Stimulated activated CD4-positive, alpha-beta T cell treated with anti-CD3 and anti-CD28 coated beads, Interleukin-4, amount 100 ng/mL, for 4 hours (primary cell): ENCODE measurements at regions not wholly inside any gene's neighbourhood (a gene's known extent, or its start where the extent isn't known, plus 50 kb on each side); places are given as distances from the start of the nearest gene placed in this dataset.
"Not testable (repeated sequence)": the region's sequence is repeated elsewhere in the genome, so short reads cannot be mapped to it uniquely, and the experiment has no call there.

Experiments
- DNase-seq, 2 experiments: peaks; one replicate each; pipeline ENCODE4 v3.0.0-alpha.2; 2020

DNA sequence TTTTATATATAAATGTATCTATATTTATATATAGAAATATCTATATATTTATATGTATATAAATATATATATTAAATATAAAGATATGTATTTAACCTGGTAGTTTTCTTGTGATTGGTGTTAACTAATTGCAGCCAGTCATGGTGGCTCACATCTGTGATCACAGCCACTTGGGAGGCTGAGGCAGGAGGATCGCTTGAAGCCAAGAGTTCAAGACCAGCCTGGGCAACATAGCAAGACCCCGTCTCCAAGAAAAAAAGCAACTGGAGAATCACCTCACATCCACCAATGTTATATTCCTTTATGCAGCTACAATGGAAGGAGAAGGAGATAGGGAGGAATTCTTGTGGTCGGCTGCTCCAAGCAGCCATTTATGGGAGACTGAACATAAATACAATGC is 224.9 kb downstream of the BAMBI start:
- DNase-seq, result no peak

DNA sequence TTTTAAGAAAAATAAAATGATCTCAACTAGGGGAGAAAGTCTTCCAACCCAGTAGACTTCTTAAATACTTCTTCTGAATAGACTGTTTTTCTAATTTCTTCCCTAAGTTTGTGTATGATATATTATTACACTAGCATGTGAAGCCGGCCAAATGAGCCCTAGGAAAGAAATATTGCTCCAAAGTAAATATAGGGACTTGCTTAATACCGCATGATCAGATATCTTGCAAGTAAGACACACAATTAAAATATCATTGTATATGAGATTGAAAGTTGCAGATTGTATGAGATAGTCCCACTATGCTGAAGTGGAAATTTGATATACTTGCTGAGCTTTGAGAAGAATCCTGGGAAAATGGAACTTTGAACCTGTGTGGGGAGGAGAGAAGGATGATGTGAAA is 225.7 kb downstream of the BAMBI start:
- DNase-seq, result no peak

DNA sequence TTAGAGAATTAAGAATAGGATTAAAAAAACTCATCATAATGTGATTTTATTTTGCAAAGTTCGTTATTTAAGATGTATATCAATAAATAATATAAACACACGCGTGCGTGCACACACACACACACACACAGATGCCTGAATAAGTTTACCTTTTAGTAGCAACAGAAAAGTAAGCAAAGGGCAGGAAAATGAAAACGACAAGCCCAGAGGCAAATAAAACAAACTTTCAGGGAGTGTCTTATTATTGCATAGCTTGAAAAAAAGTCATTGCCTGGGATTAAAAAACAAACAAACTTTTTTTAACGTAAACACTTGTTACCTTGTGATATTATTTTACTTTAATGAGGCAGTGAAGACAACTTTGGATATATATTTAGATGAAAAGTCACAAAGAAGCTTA is 226.4 kb downstream of the BAMBI start:
- DNase-seq, result no peak

DNA sequence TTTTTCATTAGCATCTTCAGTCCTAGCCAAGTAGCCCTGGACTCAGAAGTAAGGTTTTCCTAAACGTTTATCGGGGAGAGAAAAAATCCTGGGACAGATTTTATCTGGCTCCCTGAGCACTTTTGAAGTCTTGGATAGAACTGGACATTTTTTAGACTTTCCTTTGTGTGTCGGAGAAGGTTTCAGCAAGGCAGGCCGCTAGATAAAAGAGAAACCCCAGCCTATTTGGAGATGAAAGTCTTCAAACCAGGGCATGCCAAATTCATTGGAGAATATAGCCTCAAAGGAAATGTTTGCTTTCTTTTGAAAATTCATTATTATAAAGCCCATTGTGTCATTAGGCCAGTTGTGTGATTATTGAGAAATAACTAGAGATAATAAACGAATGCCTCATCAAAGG is 228.1 kb downstream of the BAMBI start:
- DNase-seq, result no peak

DNA sequence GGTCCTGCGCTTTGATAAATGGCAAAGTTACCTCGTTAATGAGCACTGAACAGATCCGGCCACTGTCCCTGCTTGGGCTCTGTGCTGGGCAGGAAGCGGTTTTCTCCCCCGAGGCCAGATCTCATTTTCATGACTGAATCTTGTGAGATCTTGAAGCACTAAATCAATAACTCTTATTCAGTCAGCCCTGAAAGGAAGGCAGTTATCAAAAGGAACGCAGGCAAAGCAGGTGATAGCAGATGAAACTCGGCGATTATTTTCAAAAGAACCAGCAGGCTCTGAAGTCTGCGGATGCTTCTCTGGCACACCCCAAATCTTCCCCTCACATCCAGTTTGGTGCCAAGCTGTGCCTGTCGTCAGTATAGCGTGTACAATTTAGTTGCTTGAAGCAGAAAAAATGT is 228.7 kb downstream of the BAMBI start:
- DNase-seq, result no peak

DNA sequence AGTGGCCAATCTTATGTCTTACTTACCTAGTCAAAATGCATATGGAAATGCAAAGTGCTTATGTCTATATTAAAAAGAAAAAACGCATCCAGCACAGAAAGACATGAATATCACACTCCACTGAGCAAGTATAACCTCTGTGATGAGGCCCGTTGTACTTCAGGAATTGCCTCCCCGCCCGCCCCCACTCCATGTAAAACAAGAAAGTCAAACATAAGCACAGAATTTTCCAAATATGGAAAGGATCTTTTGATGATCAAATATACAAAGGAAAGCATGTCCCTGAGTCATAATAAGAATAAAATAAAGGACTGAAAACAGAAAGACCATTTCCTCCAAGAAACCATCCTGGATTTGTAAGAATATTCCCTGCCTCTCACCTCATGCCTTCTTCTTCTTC is 229.1 kb downstream of the BAMBI start:
- no peak for DNase-seq

DNA sequence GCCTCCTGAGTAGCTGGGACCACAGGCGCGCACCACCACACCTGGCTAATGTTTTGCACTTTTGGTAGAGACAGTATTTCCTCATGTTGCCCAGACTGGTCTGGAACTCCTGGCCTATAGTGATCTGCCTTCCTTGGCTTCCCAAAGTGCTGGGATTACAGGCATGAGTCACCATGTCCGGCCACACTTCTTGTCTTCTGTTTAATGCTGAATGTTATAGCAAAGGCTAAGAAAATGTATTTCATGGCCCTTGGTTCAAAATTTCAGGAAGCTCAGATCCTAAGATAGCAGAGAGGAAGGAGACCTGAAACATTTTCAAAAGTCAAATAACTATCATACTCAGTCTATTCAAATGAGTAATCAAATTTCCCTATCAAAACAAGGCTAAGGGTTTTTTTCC is 229.6 kb downstream of the BAMBI start:
- no peak for DNase-seq

DNA sequence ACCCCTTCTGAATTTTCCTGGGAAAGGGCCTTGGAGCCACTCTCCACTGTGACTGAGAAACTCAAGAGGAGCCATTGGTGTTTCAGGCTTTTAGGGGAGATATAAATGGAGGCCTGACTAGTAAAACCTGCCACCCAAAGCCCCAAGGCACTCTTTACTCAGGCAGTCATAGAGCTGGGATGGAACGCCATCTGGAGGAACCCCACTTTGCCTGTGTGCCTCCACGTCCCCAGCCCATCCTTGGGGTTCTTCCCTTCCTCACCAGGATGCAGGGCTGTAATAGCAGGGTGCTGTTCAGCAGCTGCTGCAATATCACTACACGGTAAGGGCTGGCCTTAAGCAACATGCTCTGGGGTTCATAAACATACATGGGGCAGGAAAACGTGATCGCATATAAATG is 232.6 kb downstream of the BAMBI start:
- no peak for DNase-seq

DNA sequence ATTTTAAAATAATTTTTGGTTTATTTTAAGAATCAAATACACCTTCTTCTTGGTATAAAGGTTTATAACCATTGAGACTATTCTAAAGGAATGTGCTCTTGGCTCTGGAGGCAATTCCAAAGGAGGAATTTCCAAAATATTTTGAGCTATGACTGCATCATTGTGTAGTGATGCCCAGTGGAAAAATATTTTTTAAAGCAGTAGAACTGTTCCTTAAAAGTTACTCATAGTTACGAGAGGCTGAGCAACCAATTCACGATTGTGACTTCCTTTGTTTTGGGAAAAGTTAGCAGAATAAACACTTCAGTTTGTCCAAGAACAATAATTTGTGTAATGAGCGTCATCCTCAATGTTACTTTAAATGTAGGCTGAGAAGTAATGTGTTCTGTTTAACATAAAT is 233.6 kb downstream of the BAMBI start:
- DNase-seq, result no peak

DNA sequence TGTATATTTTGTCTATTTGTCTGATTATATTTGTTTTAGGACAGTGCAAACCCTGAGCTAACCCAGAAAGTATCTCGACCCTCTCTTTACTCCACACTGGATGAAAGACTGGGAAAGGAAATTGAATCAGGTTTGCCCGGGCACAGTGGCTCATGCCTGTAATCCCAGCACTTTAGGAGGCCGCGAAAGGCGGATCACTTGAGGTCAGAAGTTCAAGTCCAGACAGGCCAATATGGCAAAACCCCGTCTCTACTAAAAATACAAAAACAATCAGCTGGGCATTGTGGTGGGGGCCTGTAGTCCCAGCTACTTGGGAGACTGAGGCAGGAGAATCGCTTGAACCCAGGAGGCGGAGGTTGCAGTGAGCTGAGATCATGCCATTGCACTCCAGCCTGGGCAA is 234.2 kb downstream of the BAMBI start:
- DNase-seq, result not testable (repeated sequence)

DNA sequence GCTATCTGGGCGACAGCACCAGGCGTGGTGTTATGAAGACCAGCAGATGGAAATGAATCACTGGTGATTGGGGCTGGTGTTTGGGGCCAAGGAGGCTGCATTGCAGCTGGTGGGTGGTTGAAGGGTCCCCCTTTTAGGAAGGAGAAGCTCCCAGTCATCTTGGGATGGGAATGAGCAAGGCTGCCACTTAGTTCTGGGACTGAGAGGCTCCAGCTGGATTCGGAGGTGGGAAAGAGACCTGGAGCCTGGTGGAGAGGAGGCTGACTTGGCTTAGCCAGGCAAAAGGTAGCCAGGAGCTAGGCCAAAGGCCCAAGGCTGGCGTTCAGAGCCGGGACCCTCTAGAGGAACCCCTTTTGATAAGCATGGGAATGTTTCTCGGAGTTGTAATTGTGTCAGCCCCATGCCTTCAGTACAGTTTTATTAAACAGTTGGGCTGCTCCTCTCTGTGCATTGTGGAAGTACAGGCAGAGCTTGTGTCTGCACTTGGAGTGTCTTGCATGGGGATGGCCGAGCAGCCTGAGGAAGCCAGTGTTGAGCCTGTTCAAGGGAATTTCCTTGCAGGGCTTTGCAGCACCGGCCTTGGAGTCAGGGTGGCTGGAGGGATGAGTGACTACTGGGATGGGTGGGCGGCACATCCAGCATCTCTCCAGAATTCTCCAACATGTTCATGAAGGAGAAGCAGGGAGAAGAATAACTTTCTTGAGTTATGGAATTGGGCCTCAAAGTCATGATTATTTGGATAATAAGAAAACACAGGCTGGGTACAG is 234.9 kb downstream of the BAMBI start:
- no peak for DNase-seq

DNA sequence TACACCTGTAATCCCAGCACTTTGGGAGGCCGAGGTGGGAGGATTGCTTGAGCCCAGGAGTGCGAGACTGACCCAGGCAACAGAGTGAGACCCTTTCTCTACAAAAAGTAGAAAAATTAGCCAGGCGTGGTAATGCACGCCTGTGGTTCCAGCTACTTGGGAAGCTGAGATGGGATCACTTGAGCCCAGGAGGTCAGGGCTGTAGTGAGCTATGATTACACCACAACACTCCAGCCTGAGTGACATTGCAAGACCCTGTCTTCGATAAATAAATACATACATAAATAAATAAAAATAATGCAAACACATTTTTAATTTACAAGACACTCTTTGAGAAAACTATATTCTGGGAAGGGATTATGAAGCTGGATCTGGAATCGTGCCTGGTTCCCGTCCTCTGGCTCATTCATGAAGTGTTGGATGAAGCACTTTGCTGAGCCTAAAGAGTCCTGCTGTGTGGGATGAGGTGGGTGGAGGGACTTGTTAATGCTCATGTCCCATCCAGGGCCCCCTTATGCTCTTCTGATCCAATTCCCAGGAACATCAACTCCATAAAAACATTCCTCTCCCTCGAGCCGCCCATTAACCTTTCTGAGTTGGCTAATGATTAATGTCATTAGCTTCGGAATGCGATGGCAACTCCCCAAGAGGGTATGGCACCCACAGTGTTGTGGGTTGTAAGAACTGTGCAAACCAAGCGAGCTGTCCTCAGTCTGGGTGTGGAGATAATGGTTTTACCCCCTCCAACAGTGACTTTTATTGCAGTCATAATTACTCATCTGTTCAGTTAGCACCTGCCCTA is 236.3 kb downstream of the BAMBI start:
- DNase-seq, result no peak

DNA sequence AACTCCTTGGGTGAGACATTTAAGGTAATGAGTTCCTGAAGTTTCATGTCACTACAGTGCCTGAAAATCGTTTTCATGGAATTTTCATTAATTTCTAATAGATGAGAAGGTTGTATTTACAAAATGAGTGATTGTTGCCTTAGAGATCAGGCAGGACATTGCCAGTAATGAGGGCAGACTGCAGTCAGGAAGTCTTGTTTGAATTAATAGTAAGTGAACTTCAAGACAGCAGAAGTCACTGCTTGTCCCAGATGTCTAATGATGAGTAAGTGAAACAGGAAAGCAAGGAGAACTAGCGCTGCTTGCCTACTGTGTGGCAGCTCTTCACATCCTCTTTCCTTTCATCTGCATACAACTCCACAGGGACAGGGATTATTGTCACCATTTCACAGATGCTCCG is 237.4 kb downstream of the BAMBI start:
- no peak for DNase-seq

DNA sequence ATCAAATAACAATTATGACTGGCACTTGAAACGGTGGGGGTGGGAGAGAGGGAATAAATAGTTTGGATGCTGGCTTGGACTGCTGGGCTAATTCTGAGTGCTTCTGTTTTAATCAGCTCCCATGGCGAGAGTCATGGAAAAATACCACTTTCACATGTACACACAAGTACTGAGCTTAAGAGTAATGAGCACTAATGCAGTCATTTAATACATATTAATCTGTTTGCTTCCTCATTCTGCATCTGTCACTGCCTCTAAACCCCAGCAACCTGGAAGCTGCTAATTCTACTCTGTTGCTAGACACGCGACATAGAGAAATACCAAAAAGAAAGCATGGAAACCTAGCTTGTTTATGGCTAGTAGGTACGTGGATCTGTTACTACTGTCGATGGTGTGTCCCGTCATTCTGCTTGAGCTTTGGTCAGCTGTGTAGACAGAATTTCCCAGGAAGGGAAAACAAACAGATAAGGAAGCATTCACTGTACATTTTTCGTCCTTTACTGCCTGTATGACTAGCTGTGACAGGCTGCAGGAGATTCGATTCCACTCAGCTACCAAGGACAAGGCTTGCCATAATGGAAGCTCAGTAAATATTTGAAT is 238.8 kb downstream of the BAMBI start:
- no peak for DNase-seq

DNA sequence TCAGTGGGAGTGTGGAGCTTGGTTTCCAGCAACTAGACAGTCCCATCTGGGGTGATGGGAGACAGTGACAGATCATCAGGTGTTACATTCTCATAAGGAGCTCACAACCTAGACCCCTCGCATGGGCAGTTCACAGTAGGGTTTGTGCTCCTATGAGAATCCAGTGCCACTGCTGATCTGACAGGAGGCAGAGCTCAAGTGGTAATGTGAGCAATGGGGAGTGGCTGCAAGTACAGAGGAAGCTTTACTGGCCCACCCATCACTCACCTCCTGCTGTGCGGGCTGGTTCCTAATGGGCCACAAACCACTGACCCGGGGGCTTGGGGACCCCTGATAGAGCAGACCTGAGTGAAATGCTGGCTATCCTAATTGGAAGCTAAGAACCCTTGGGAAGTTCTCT is 242.8 kb downstream of the BAMBI start:
- no peak for DNase-seq

DNA sequence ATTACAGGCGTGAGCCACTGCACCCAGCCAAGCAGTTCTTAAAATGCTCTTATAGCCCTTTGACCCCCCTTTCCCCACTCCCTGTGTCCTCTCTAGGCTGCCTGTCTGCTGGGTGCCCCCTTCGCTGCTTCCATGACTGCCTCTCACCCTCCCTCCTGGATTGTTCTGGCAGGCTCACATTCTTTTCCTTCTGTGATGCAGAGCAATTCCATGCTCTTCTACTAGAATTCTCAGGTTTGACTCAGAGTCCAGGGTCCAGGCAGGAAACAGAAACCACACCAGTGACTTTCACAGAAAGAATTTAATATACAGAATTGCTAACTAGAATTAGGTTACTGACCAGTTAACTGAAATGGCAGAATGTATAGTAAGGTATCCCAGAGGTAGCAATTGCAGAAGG is 244.8 kb downstream of the BAMBI start:
- DNase-seq, result no peak

DNA sequence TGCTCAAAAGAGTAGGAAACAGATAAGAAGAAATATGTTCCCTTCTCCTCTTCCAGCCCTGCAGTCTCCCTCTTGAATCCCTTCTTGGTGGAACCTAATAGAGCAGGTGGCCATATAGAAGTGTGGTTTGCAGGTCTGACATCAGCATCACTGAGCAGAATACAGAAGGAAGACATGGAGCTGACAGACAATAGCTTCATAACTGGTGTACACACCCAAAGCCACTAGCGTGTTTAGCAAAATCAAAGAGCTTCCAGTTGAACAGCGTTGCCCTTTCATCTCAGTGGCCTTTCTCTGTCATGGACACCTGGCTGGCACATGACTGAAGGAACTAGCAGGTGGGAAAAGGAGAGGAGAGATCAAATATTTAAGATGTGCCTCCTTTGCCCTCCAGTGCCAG is 245.5 kb downstream of the BAMBI start:
- DNase-seq, result no peak

DNA sequence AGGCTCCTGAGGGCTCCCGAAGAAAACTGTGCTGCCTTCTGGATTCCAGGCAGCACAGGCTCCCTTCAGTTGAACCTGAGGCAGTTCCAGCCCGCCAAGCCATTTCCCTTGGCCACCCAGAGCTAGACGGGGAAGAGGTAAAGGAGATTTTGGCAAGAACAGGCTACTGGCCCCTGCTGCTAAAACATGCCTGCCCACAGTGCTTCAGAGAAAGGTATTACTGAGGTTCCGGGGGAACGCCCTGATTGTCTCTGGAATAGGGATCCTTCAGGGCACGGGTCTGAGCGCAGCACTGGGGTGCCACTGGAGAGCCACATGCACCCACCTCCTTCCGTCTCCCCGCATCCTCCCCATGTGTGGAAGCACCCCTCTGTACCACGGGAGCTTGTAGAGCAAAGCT is 247.4 kb downstream of the BAMBI start:
- no peak for DNase-seq

DNA sequence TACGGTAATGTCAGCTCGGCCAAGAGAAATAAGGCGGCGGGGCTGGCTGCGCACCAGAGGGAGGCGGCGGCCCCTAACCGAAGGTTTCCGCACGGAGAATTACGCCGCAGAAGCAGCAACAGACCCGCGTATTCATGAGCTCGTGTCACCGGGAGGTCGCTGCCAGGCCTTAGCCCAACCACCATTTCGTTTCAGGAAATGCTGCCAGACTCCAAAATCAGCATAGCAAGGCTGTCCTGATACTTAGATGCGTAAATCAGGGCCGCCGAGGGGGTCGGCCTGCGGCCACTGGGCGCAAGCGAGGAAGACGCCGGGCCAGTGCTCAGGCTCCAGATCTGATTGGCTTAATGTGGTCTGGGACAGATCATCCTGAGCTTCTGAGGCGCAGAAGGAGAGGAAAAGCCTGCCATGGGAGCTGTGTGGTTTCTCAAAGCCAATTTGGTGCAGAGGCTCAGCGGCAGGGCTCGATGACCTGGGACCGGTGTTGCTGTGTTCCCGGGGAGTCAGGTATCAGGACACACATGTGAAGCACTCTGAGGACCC is 247.9 kb downstream of the BAMBI start:
- DNase-seq, result no peak

DNA sequence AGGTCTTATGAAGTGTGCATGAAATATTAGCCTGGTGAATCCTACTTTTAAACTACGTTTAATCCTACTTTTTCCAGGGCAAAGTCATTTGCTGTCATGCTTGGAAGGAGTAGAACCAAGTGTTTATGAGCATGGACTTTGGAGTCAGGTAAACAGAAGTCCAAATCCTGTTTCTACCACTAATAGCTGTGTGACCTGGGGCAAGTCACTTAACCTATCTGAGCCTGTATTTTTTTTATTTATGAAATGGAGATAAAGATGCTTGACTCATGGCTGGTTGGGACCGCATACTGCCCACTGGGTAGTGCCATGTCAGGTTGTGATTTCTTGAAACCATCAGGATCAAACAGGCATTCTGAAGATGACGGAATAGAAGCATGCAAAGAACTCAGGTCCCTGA is 249.6 kb downstream of the BAMBI start:
- no peak for DNase-seq

DNA sequence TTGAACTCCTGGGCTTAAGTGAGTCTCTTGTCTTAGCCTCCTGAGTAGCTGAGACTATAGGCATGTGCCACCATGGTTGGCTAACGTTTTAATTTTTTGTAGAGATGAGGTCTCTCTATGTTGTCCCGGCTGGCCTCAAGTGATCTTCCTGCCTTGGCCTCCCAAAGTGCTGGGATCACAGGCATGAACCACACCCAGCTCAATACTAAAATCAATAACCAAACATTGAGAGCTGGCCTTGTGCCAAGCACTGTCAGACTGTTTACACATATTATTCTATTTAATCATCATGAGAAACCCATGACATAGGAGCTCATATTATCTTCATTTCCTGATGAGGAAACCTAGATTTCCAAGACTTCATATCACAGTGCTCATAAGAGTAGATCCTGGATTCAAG is 251.2 kb downstream of the BAMBI start:
- no peak for DNase-seq

DNA sequence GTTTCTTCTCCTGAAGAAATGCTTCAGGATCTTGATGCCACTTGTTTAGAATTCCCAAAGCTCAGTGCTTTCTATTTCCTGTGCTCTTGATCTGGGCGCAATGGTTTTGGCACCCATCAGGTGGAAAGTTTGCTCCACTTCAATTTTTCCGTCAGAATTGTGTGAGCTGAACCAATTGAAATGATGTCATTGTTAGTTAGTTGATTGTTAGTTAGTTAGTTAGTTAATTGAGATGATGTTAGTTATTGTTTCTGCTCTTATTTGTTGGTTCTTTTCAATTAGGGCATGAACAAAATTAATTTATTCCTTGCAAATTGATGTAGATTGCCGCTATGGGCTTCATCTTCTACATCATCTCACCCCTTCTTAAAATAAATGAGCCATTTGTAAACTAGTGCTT is 252.6 kb downstream of the BAMBI start:
- no peak for DNase-seq

DNA sequence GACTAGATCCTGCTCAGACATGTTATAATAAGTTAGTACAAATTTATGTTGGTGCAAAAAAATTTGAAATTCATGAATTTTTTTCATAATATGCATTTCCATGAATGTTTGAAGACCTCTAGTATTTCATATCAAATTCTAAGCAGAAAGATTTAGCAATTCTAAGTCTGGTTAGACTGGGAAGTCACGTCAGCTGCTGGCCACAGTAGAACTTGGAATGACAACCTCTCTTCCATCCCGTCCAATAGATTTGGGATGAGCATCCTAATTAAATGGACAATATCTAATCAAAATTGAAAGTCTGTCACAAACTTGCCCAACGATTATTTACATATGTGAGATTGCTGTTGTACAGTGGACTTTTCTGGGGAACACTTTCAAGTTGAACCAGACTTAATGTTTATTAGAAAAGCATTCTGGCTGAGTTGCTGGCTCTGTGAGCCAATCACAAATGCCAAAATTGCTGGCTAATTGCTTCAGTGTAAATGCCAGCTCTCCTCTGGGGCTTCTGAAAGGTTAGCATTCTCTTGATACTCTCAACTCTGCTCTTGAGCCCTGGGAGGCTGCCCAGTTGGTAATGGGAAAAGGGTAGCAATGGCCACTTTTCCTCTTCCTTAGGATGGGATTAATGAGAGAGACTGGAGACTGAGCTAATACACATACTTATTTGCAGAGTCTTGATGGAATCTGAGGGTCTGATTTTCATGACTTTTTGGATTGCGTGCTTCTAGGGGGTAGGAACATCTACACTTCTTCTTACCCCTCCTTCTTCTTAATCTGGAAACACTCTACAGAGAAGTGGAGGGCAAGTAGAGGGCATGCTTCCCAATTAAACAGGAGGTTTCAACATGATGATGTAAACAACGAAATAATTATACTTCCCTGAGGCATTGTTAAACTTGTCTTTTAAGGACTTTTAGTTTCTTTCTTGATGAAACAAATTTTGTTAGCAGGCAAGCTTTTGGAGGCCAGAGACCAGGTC is 253.5 kb downstream of the BAMBI start:
- no peak for DNase-seq
